MM.1S (cell line): ENCODE measurements at regions not wholly inside any gene's neighbourhood (a gene's known extent, or its start where the extent isn't known, plus 50 kb on each side); places are given as distances from the start of the nearest gene placed in this dataset.

ENCODE experiments used
- EZH2 ChIP-seq: fragments of 300-600 bp; sonication (generic); optimal IDR thresholded peaks from 2 replicates; pipeline ENCODE3; 2017; ENCODE audit warnings: low read depth, mild to moderate bottlenecking, antibody characterized with exemption, low read length, mixed read lengths
- EZH2phosphoT487 ChIP-seq: fragments of 300-600 bp; sonication (generic); IDR thresholded peaks from 2 replicates; pipeline ENCODE4 v1.6.1; 2018; ENCODE audit warnings: antibody characterized with exemption, low read length
- TF ChIP-seq, protein P1 (sequence below): fragments of 300-600 bp; sonication (generic); IDR thresholded peaks from 2 replicates; pipeline ENCODE4 v1.5.1; 2016; ENCODE audit warnings: antibody characterized with exemption, low read length, mixed read lengths

DNA sequence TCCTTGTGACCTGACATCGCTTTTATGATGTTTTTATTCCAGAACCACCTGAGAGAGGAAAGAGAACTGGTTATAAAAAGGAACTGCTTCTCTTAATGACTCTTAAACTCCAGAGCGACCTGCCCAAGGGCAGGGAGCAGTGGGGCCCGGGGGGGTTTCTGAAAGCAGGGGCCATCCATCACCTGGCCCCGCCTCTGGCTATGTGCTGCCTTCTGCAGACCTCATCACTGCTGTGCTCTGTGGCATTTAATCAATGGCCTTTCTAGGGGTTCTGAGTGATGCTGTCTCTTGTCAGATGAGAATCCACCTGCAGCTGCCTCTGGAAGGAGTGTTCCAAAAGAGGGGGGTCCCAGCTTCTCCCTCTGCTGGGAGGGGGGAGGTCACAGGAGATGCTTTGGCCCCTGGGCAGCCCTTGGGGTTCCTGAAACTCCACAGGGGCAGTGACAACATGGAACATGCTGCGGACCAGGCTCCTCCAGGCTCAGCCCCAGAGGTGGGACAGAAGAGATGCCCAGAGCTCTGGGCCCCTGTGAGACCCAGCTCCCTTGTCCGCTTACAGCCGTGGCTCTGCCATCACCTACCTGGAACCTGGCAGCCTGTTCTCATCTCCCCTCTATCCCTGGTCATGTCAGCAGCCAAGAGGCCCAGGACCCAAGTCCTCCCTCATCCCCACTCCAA lies 177.1 kb upstream of the SULF2 start:
- TF ChIP-seq, protein P1, sequence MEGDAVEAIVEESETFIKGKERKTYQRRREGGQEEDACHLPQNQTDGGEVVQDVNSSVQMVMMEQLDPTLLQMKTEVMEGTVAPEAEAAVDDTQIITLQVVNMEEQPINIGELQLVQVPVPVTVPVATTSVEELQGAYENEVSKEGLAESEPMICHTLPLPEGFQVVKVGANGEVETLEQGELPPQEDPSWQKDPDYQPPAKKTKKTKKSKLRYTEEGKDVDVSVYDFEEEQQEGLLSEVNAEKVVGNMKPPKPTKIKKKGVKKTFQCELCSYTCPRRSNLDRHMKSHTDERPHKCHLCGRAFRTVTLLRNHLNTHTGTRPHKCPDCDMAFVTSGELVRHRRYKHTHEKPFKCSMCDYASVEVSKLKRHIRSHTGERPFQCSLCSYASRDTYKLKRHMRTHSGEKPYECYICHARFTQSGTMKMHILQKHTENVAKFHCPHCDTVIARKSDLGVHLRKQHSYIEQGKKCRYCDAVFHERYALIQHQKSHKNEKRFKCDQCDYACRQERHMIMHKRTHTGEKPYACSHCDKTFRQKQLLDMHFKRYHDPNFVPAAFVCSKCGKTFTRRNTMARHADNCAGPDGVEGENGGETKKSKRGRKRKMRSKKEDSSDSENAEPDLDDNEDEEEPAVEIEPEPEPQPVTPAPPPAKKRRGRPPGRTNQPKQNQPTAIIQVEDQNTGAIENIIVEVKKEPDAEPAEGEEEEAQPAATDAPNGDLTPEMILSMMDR, result no peak
- TF ChIP-seq EZH2 (no peak), EZH2phosphoT487 (no peak)
